Hypothalamus (tissue), 51 donors: ENCODE measurements at regions not wholly inside any gene's neighbourhood (a gene's known extent, or its start where the extent isn't known, plus 50 kb on each side); places are given as distances from the start of the nearest gene placed in this dataset.
"Not testable (repeated sequence)": the region's sequence is repeated elsewhere in the genome, so short reads cannot be mapped to it uniquely, and the experiment has no call there.

ENCODE experiments used
- DNase-seq, 51 donors: peaks; one replicate each; lab custom pipeline; 2025; lab: John Stamatoyannopoulos, UW

DNA sequence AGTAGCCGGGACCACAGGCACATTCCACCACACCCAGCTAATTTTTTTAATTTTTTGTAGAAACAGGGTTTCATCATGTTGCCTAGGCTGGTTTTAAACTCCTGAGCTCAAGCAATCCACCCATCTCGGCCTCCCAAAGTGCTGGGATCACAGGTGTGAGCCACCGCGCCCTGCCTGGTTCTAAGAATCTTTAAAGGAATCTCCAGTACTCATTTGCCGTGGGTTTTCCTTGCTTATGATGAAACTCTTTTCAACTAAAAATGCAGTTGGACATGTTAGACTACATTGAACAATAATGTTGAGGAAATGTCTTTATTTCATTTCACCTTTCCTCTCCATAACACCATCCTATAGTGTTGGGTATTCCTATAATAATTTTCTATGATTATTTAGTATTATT is 121.6 kb downstream of the ZNF281 start:
- no peak for DNase-seq

- not testable (repeated sequence) for DNase-seq
Observed at GRCh38 chr1:200284236-200284635, 125.6 kb downstream of the ZNF281 start.

GRCh38 chr1:200282497-200283122 is 127.2 kb downstream of the ZNF281 start:
- no peak for DNase-seq

DNA sequence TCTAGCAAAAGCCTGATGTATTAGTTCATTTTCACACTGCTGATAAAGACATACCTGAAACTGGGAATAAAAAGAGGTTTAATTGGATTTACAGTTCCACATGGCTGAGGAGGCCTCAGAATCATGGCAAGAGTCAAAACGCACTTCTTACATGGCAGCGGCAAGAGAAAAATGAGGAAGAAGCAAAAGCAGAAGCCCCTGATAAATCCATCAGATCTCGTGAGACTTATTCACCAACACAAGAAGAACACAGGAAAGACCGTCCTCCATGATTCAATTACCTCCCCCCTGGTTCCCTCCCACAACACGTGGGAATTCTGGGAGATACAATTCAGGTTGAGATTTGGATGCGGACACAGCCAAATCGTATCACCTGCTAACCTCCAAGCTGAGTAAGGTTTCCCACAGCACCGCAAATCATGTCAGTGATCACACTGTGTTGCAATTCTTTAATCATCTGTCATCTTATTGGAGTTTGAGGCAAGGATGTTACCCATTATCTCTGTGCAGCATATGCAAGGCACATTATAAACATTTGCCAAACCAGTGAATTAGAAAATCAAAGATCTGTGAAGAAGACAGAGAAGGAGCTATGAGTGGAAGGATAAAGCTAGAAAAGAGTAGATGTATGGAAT is 128.5 kb downstream of the ZNF281 start:
- no peak for DNase-seq

GRCh38 chr1:200279810-200280411 is 129.9 kb downstream of the ZNF281 start:
- DNase-seq, result peak in 11 of 51 donors; percentile 2 to 58 (median 14)

DNA sequence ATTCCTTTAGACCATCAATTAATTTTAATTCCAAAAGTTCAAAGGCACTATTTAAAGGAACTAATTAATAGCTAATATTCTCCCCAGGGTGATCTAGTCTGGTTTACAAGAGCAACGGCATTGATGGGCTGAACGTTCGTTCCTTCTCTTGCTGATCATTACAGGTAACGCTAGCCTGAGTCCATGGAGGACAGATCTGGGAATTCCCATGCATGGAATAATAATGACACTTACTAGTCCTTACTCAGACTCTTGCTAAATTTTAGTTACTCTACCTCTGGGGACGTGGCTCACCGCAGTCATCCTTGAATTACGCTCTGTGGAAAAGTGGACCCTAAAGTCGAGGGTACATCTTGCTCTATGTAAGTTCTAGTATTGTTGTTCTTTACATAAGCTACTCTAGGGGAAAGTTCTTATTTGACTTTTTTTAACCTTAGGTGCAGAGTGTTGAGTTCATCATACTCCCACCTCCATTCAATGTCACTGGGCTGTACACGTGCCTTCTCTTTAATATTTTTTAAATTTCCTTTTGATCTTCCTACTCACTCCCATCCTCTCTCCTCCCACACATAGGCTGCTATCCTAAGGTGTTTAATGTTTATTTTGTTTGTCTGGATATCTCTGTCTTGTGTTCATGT is 133.9 kb downstream of the ZNF281 start:
- no peak for DNase-seq

DNA sequence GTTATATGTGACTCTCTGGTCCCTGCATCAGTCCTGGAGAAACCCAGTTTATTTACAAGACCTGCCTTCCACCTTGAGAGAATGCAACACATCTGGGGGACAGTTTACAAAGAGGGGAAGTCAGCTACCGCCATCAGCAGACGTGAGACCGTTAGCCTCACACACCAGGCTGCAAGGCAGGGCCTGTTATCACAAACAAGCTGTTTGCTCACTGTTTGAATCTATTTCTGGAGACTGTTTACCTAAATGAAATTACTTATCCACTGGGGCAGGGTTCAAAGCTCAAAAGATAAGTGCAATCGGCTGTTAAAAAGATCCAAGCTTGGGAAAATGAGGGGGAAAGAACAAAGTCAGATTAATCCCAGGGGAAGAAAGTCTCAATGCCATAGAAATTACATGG is 134.4 kb downstream of the ZNF281 start:
- DNase-seq, result no peak

DNA sequence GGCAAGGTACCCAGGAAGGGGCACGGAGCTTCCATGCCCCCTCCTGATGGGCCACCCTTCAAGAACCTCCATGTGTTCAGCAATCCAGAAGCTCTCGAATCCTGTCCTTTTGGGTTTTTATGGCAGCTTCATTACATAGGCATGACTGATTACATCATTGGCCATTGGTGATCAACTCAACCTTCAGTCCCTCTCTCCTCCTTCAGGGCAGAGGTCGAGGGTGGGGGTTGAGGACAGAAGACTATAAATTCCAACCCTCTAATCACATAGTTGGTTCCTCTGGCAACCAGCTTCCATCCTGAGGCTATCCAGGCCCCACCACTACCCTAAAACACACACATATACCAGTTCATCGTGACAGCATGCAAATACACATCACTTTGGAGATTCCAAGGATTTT is 135.7 kb downstream of the ZNF281 start:
- DNase-seq, result no peak

GRCh38 chr1:200272481-200273068 is 137.3 kb downstream of the ZNF281 start:
- no peak for DNase-seq

DNA sequence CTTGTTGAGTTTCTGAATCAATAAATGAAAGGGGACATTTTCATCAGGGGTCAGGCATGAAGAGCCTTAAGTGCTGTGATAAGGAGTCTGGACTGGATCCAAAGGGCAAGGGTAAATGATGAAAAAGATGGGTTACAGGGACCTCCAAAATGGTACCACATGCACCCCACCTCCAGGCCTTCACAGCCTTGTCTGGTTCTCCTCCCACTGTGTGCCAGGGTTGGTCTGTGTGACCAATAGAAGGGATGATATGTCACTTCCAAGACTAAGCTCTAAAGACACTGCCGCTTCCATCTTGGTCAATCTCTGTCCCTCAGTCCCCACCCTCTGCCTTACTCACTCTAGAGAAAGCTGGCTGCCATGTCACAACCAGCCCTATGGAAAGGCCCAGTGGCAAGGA is 140.6 kb downstream of the ZNF281 start:
- DNase-seq, result no peak

- no peak for DNase-seq
Observed at GRCh38 chr1:200267937-200268336, 141.9 kb downstream of the ZNF281 start.

DNA sequence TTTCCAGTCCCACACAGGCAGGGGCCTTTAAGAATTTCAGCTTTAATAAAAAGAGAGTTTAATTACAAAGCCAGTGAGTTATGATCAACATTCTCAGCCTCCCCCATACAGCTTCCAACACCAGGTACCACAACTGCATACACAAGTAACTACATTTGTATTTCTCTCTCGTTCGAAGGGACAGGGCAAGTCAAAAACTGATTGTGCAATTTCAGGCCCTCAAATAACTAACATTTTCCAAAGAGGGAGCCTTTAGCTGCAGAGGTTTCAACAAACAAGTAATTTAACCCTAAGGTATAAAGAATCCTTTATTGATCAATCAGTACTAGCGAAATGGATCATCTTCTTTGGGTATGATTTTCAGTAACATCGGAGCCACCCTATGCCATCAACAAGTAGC is 142.4 kb downstream of the ZNF281 start:
- DNase-seq, result no peak

DNA sequence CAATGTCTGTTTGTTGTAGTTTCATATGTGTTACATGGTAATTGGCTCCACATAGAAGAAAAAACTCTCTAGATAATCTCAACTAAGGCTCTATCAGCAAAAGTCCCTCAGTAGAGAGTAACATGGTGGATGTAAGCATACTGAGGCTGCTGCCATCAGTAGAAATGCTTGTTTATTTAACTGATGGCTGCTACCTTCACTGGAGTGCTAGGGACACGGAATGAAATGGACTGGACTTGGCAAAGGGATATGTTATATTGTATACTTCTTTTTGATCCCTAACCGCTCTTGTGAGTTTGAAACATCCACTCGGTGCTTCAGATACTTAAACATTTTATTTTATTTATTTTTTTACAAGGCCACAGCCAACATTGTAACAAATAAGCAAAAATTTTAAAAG is 143.0 kb downstream of the ZNF281 start:
- no peak for DNase-seq

DNA sequence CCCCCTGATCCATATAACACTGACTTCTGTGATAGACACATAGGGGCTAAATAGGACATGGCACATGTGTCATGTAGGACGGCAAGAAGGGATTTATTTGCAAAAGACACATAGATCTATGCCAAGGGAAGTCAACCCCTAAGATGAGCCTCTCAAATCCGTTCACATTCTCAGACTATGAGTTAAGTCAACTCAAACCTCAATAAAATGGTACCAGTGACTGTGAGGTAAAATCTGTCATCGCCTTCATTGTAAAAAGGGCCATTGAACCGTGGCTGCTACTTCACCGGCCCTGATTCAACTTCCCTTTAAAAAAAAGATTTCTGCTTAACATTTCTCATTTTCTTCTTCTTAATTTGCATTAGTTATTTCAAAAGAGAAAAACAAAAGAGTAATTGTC is 144.0 kb downstream of the ZNF281 start:
- no peak for DNase-seq

- no peak for DNase-seq
Observed at GRCh38 chr1:200265104-200265503, 144.7 kb downstream of the ZNF281 start.

GRCh38 chr1:200263203-200263602 is 146.6 kb downstream of the ZNF281 start:
- no peak for DNase-seq

GRCh38 chr1:200262326-200262965 is 147.4 kb downstream of the ZNF281 start:
- no peak for DNase-seq

- no peak for DNase-seq
Observed at GRCh38 chr1:200260597-200261335, 149.1 kb downstream of the ZNF281 start.

DNA sequence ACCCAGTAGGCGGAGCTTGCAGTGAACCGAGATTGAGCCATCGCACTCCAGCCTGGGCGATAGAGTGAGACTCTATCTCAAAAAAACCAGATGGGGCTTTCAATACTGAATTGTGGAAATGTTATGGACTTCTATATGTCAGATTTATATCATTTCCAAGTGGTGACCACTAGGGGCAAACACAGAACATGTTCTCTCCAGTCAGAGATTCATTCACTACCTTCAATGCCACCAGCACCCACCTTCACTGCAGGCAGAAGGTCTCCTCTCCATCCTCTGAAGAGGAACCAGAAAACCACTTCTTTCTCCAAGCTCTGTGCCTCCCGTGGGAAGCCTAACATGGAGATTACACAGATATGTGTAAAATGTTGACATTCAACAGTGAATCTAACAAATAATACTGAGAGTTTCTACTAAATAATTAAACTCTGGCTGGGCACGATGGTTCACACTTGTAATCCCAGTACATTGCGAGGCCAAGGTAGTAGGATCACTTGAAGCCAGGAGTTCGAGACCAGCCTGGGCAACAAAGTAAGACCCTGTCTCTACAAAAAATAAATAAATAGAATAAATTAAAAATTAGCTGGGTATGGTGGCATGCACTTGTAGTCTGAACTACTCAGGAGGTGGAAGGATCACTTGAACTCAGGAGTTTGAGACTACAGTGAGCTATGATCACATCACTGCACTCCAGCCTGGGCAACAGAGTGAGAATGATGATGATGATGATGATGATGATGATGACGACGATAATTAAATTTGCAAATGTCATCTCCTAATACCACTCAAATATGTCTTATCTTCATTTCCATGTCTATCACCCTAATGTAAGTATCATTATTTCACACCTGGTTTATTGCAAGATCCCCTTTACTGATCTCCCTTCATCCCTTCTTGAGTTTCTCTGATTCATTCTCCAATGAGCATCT is 151.1 kb downstream of the ZNF281 start:
- DNase-seq, result no peak
